HepG2 (cell line): ENCODE measurements at regions not wholly inside any gene's neighbourhood (a gene's known extent, or its start where the extent isn't known, plus 50 kb on each side); places are given as distances from the start of the nearest gene placed in this dataset.

Source experiments
- ATAC-seq: fragments of 200-7000 bp; cut with Tn5 transposase; 3 replicates; pipeline ENCODE4 v1.9.1; 2020; ENCODE audit warnings: mild to moderate bottlenecking, moderate library complexity
- BruUV-seq: library from RNA; stranded (reverse); fragments of 400-500 nt; replicated peaks from 2 replicates; lab custom pipeline; 2021; lab: Mats Ljungman, UMichigan
- CTCF ChIA-PET: fragments of 300-600 bp; formaldehyde crosslinking; extraction: SDS; loops from one replicate; lab custom pipeline; 2021; ENCODE audit warnings: low total read pairs, inconsistent platforms, low intra/inter-chr PET ratio; lab: Yijun Ruan, JAX
- POLR2A ChIA-PET: fragments of 350-600 bp; sonication (Branson Sonifier 250); formaldehyde crosslinking; loops from one replicate; lab custom pipeline; 2020; ENCODE audit warnings: antibody characterized with exemption, inconsistent platforms; lab: Yijun Ruan, JAX
- DNase-seq: peaks from one replicate; pipeline ENCODE4 v3.0.0-alpha.2; 2015; ENCODE audit warnings: low spot score
- FAIRE-seq: peaks from 3 replicates; lab custom pipeline; 2011; peaks lifted over from hg19 to GRCh38; lab: Jason Lieb, UNC
- H2AFZ ChIP-seq: one replicate; pipeline ENCODE4 v1.6.1; 2011; ENCODE audit warnings: low read length, inconsistent platforms
- H3K27ac ChIP-seq: fragments of 300-600 bp; 3 replicates; pipeline ENCODE4 v1.8.0; 2011; ENCODE audit warnings: mixed run types, mild to moderate bottlenecking, mixed read lengths, low read length, inconsistent platforms; ENCODE audit not compliant: insufficient read depth; ENCODE audit errors: extremely low read length
- H3K27me3 ChIP-seq, 2 experiments: fragments of 200-600 bp in 1 of 2; 2 replicates in 1 of 2; 3 replicates in 1 of 2; pipeline versions ENCODE4 v1.6.0 to v1.8.0; 2011; ENCODE audit warnings: low read length in 2 of 2, mild to moderate bottlenecking in 2 of 2, moderate library complexity in 2 of 2, inconsistent platforms in 1 of 2; ENCODE audit not compliant: insufficient read depth in 2 of 2, control insufficient read depth in 1 of 2
- H3K36me3 ChIP-seq, 2 experiments: fragments of 200-600 bp in 1 of 2; replicated peaks in 1 of 2; 2 replicates in 1 of 2; 3 replicates in 1 of 2; pipeline versions ENCODE4 v1.5.1 to v1.8.0; 2011; ENCODE audit warnings: low read length in 2 of 2, inconsistent platforms in 1 of 2; ENCODE audit not compliant: insufficient read depth in 2 of 2, control insufficient read depth in 1 of 2
- H3K4me1 ChIP-seq: 2 replicates; pipeline ENCODE4 v1.5.1; 2012; ENCODE audit warnings: low read length, inconsistent platforms; ENCODE audit not compliant: insufficient read depth
- H3K4me2 ChIP-seq: 2 replicates; pipeline ENCODE4 v1.6.0; 2011; ENCODE audit warnings: low read depth, low read length, inconsistent platforms
- H3K4me3 ChIP-seq, 3 experiments: fragments of 200-600 bp in 1 of 3; sonication (generic), shearing (Covaris generic) in 1 of 3; replicated peaks in 1 of 3; 2 replicates each; pipeline ENCODE4 v1.5.1; 2011 to 2016; ENCODE audit warnings: low read length in 3 of 3, inconsistent platforms in 2 of 3, low read depth in 2 of 3, mild to moderate bottlenecking in 2 of 3, control low read depth in 1 of 3, mixed read lengths in 1 of 3; ENCODE audit not compliant: insufficient read depth in 1 of 3
- H3K79me2 ChIP-seq: one replicate; pipeline ENCODE4 v1.6.1; 2011; ENCODE audit warnings: low read length, inconsistent platforms; ENCODE audit not compliant: insufficient read depth
- H3K9ac ChIP-seq: 2 replicates; pipeline ENCODE4 v1.6.0; 2011; ENCODE audit warnings: mild to moderate bottlenecking, low read depth, low read length, inconsistent platforms; ENCODE audit not compliant: insufficient read depth
- H3K9me3 ChIP-seq: 2 replicates; pipeline ENCODE4 v1.5.1; 2012; ENCODE audit warnings: mild to moderate bottlenecking, low read length
- H4K20me1 ChIP-seq: 2 replicates; pipeline ENCODE4 v1.6.0; 2011; ENCODE audit warnings: inconsistent platforms, mild to moderate bottlenecking, low read length, moderate library complexity; ENCODE audit not compliant: insufficient read depth
- ATAD3A ChIP-seq: sonication (generic); formaldehyde crosslinking; IDR thresholded peaks from 2 replicates; pipeline ENCODE4 v1.4.0; 2020; ENCODE audit warnings: missing genetic modification reagents
- CBFB ChIP-seq: sonication (generic); formaldehyde crosslinking; IDR thresholded peaks from 2 replicates; pipeline ENCODE4 v1.4.0; 2020; ENCODE audit warnings: missing genetic modification reagents
- KMT2B ChIP-seq: IDR thresholded peaks from 2 replicates; pipeline ENCODE4 v1.6.1; 2016; ENCODE audit warnings: missing genetic modification reagents, missing compliant biosample characterization
- MTF1 ChIP-seq: sonication (generic); formaldehyde crosslinking; IDR thresholded peaks from 2 replicates; pipeline ENCODE4 v1.5.0; 2020; ENCODE audit warnings: missing genetic modification reagents
- NAIF1 ChIP-seq: sonication (generic); formaldehyde crosslinking; IDR thresholded peaks from 2 replicates; pipeline ENCODE4 v1.5.0; 2020; ENCODE audit warnings: mild to moderate bottlenecking, missing genetic modification reagents, borderline replicate concordance
- NKX3-1 ChIP-seq: sonication (generic); formaldehyde crosslinking; IDR thresholded peaks from 2 replicates; pipeline ENCODE4 v1.5.0; 2020; ENCODE audit warnings: missing genetic modification reagents
- SRF ChIP-seq: IDR thresholded peaks from 2 replicates; pipeline ENCODE4 v1.6.1; 2011; ENCODE audit warnings: mild to moderate bottlenecking, low read depth, low read length, moderate library complexity
- TMF1 ChIP-seq: sonication (generic); formaldehyde crosslinking; IDR thresholded peaks from 2 replicates; pipeline ENCODE4 v1.8.1; 2022; ENCODE audit warnings: low read depth, missing genetic modification reagents
- ZNF251 ChIP-seq: sonication (generic); formaldehyde crosslinking; IDR thresholded peaks from 2 replicates; pipeline ENCODE4 v1.9.0; 2021; ENCODE audit warnings: mild to moderate bottlenecking, missing genetic modification reagents
- ZNF367 ChIP-seq: sonication (generic); formaldehyde crosslinking; IDR thresholded peaks from 2 replicates; pipeline ENCODE4 v1.4.0; 2020; ENCODE audit warnings: missing genetic modification reagents, borderline replicate concordance
- ZNF484 ChIP-seq: sonication (generic); formaldehyde crosslinking; IDR thresholded peaks from 2 replicates; pipeline ENCODE4 v1.5.1; 2020; ENCODE audit warnings: mild to moderate bottlenecking, low read depth, missing genetic modification reagents, borderline replicate concordance
- ZNF572 ChIP-seq: sonication (generic); formaldehyde crosslinking; IDR thresholded peaks from 2 replicates; pipeline ENCODE4 v1.5.1; 2020; ENCODE audit warnings: mild to moderate bottlenecking, missing genetic modification reagents
- ZNF747 ChIP-seq: sonication (generic); formaldehyde crosslinking; IDR thresholded peaks from 2 replicates; pipeline ENCODE4 v1.8.1; 2023; ENCODE audit warnings: missing genetic modification reagents, mild to moderate bottlenecking, borderline replicate concordance
- ZSCAN20 ChIP-seq: sonication (generic); formaldehyde crosslinking; IDR thresholded peaks from 2 replicates; pipeline ENCODE4 v1.4.0; 2020; ENCODE audit warnings: missing genetic modification reagents, mild to moderate bottlenecking, borderline replicate concordance
- WGBS: methylation state at CpG from one replicate; pipeline ENCODE4 v1.1.6; 2017; ENCODE audit warnings: low lambda C conversion rate; 5-methylcytosine and 5-hydroxymethylcytosine counted together
- in situ Hi-C: cut with HindIII; loops from 2 replicates; pipeline ENCODE4 v1.10.0; 2017; ENCODE audit warnings: low pct_unique_long_range_greater_than_20kb; ENCODE audit not compliant: extremely low pct_ligation_motif_present
- intact Hi-C: fragments of 100-400 bp; cut with micrococcal nuclease; formaldehyde crosslinking; loops from one replicate; pipeline ENCODE4 v1.10.0; 2022; ENCODE audit not compliant: unreplicated experiment
- TF ChIP-seq, protein P1 (sequence below): sonication (generic); formaldehyde crosslinking; IDR thresholded peaks from 2 replicates; pipeline ENCODE4 v1.4.0; 2020; ENCODE audit warnings: missing genetic modification reagents
- TF ChIP-seq, protein P2 (sequence below): sonication (generic); formaldehyde crosslinking; conservative IDR thresholded peaks from 2 replicates; pipeline ENCODE4 v1.8.0; 2022; ENCODE audit warnings: low read depth, missing genetic modification reagents
- TF ChIP-seq, protein P3 (sequence below), 2 experiments: sonication (generic) in 1 of 2; formaldehyde crosslinking in 1 of 2; IDR thresholded peaks; 2 replicates each; pipeline versions ENCODE4 v1.5.1 to v1.6.1; 2011 to 2020; ENCODE audit warnings: borderline replicate concordance in 1 of 2, low read depth in 1 of 2, low read length in 1 of 2, mild to moderate bottlenecking in 1 of 2, missing genetic modification reagents in 1 of 2, moderate library complexity in 1 of 2

DNA sequence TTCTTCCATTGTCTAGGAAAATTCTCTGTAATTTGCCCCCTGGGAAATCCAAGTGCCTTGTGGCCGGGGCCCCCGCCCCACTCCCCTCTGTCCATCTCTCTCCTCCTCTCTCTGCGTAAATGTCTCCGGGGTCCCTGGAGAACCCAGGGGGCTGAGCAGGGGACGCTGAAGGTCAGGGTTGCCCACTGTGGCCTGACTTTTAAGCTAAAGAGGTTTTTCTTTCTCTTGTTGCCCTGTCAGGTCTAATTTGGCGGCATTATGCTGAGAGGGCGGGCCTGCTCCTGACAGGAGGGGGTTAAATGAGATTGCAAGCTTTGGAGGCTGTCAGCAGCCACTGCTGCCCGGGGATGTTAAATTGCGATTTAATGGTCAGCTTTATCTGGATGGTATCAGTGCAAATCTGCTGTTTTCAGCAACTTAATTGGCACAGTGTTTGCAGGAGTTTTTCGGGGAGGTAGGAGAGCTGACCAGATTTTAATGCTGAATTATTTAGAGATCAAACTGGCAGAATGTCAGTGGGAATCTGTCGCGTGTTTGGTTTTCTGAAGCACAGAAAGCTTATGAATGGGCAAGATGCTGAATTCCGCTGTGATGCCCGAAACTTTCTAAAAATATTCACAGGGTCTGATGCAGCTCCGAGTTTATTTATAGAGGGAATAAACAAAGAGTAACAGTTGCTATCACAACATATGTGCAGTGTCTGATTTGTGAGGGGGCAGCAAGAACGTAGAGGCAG lies 93.2 kb upstream of the SOX1 start:
- WGBS: 17% methylated on average over 16 of the region's 16 CpGs
- peaks cover 13% of the 10 kb centered on the region; the same call in 1 of the 2 replicates for H3K9me3 ChIP-seq
- intact Hi-C loops: no loop called here
- FAIRE-seq: no peak
- H3K4me2 ChIP-seq: no peak overlapping the region
- H3K36me3 ChIP-seq: no peaks in the 10 kb centered on the region
- ATAC-seq: no peak
- no peak overlapping the region for H2AFZ ChIP-seq
- no peak overlapping the region for H3K9ac ChIP-seq
- H3K4me3 ChIP-seq: no peak overlapping the region
- H3K4me1 ChIP-seq: no peaks in the 10 kb centered on the region
- in situ Hi-C loops: no loop called here
- BruUV-seq: no TSS peak
- H4K20me1 ChIP-seq: no peaks in the 10 kb centered on the region
- no peak for DNase-seq
- peaks cover 3 to 45% of the 10 kb centered on the region in 2 experiments for H3K27me3 ChIP-seq
- CTCF ChIA-PET: no interaction called here
- POLR2A ChIA-PET: no interaction called here
- TF ChIP-seq CBFB: no peak
- TF ChIP-seq ZNF572 (CRISPR knock-in tag): no peak
- TF ChIP-seq, protein P1, sequence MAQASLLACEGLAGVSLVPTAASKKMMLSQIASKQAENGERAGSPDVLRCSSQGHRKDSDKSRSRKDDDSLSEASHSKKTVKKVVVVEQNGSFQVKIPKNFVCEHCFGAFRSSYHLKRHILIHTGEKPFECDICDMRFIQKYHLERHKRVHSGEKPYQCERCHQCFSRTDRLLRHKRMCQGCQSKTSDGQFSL (CRISPR knock-in tag): no peak
- TF ChIP-seq, protein P2, sequence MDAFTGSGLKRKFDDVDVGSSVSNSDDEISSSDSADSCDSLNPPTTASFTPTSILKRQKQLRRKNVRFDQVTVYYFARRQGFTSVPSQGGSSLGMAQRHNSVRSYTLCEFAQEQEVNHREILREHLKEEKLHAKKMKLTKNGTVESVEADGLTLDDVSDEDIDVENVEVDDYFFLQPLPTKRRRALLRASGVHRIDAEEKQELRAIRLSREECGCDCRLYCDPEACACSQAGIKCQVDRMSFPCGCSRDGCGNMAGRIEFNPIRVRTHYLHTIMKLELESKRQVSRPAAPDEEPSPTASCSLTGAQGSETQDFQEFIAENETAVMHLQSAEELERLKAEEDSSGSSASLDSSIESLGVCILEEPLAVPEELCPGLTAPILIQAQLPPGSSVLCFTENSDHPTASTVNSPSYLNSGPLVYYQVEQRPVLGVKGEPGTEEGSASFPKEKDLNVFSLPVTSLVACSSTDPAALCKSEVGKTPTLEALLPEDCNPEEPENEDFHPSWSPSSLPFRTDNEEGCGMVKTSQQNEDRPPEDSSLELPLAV: no peak
- no peak for TF ChIP-seq MTF1 (CRISPR knock-in tag)
- no peak for TF ChIP-seq ATAD3A (CRISPR knock-in tag)
- no peak for TF ChIP-seq SRF
- no peak for TF ChIP-seq ZNF484 (CRISPR knock-in tag)
- no peak for TF ChIP-seq ZNF251 (CRISPR knock-in tag)
- TF ChIP-seq TMF1 (CRISPR knock-in tag): no peak
- no peak for TF ChIP-seq ZSCAN20 (CRISPR knock-in tag)
- no peak for TF ChIP-seq NKX3-1 (CRISPR knock-in tag)
- TF ChIP-seq ZNF747 (CRISPR knock-in tag): no peak
- TF ChIP-seq KMT2B: no peak
- TF ChIP-seq ZNF367 (CRISPR knock-in tag): no peak
- TF ChIP-seq, protein P3, sequence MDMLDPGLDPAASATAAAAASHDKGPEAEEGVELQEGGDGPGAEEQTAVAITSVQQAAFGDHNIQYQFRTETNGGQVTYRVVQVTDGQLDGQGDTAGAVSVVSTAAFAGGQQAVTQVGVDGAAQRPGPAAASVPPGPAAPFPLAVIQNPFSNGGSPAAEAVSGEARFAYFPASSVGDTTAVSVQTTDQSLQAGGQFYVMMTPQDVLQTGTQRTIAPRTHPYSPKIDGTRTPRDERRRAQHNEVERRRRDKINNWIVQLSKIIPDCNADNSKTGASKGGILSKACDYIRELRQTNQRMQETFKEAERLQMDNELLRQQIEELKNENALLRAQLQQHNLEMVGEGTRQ (IDR thresholded peaks at IDR 0.05; ENCODE audit: low read depth, low read length): no peak
- TF ChIP-seq, protein P3 (CRISPR knock-in tag; IDR thresholded peaks at IDR 0.05; ENCODE audit: borderline replicate concordance): no peak
- no peak for TF ChIP-seq NAIF1 (CRISPR knock-in tag)
- TF ChIP-seq, all 625 proteins: peak for 0
- Histone ChIP-seq H3K79me2 (no peaks in the 10 kb centered on the region), H3K27ac (no peak overlapping the region)
